EL (cell line): ENCODE measurements at regions not wholly inside any gene's neighbourhood (a gene's known extent, or its start where the extent isn't known, plus 50 kb on each side); places are given as distances from the start of the nearest gene placed in this dataset.
"Not testable (repeated sequence)": the region's sequence is repeated elsewhere in the genome, so short reads cannot be mapped to it uniquely, and the experiment has no call there.

Experiments
- DNase-seq: peaks from one replicate; pipeline ENCODE4 v3.0.0-alpha.2; 2016

DNA sequence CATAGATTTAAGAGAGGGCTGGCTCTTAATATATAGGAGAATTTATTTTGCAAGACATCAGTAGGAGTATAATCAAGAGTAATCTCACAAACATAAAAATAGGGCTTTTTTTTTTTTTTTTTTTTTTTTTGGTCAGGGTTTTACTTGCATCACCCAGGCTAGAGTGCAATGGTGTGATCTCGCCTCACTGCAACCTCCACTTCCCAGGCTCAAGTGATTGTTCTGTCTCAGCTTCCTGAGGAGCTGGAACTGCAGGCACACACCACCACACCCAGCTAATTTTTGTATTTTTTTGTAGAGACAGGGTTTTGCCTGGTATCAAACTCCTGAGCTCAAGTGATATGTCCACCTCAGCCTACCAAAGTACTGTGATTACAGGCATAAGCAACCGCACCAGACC lies 535.3 kb downstream of the CCSER2 start:
- no peak for DNase-seq

DNA sequence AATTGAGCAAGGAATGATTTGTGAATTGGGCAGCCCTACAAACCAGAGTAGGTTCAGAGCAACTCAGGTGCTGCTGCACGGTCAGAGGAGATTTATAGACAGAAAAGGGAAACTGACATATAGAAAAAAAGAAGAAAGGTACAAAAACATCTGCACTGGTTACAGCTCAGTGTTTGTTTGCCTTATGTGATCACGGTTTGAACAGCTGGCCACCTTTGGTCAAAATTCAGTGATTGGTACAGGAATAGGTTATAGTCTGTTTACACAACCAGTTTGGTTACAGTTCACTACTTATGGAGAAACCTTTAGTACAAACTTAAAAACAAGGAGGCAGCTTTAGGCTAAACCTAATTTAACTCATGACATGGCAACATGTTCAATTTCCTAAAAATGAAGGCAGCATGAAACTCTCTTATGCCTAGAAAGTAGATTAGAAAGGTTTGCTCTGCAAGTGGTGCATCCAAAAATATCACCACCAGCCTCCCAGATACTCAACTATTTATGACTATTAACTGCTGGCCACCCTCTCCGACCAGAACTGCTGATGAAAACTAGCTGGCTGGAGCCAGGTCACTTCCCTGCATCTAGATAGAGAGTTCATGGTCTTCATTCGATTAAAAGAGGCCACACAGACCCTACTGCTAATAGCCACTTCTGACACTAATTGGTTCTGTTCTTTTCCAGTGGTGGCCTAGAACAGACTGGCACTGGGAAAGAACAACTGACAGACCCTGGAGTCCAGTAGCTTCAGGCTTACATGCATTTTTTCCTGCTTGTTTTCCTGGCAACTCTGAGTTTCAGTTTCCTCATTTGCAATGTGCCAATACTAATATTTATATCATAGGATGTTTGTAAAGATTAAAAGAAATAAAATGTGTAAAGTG lies 548.0 kb downstream of the CCSER2 start:
- no peak for DNase-seq

DNA sequence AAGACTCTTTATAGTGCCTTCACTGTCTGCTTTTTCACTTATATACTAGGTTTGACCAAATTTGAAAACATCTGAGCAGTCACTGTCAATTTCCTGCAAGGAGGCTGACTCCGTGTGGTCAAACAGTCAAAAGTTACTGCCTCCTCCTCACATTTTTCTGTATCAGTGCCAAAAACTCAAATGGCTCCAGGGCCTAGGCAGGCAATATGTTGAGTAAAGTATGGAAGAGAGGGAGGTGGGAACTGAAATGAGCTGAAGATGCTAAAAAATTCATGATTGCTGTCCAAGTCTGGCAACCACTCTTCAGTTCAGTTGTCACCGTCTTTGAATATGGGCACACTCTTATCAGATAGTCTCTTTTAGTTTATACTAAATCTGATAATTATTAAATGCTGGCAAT lies 551.6 kb downstream of the CCSER2 start:
- DNase-seq, result no peak

DNA sequence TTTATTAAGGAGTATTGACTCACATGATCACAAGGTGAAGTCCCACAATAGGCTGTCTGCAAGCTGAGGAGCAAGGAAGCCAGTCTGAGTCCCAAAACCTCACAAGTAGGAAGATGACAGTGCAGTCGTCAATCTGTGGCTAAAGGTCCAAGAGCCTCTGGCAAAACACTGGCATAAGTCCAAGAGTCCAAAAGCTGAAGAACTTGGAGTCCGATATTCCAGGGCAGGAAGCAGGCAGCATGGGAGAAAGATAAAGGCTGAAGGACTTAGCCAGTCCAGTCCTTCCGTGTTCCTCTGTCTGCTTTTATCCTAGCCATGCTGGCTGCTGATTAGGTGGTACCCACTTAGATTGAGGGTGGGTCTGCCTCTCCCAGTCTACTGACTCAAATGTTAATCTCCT lies 553.3 kb downstream of the CCSER2 start:
- DNase-seq, result not testable (repeated sequence)

GRCh38 chr10:84890706-84891105 lies 562.3 kb downstream of the CCSER2 start:
- no peak for DNase-seq

- no peak for DNase-seq
Measured at GRCh38 chr10:84891631-84892030, 563.2 kb downstream of the CCSER2 start.

GRCh38 chr10:84895541-84895940 lies 567.2 kb downstream of the CCSER2 start:
- no peak for DNase-seq

- no peak for DNase-seq
Measured at GRCh38 chr10:84896909-84897308, 568.5 kb downstream of the CCSER2 start.

GRCh38 chr10:84899268-84899667 lies 570.9 kb downstream of the CCSER2 start:
- no peak for DNase-seq

GRCh38 chr10:84900141-84900540 lies 571.8 kb downstream of the CCSER2 start:
- DNase-seq, result no peak

GRCh38 chr10:84901885-84902284 lies 573.5 kb downstream of the CCSER2 start:
- no peak for DNase-seq

GRCh38 chr10:84902553-84902952 lies 574.2 kb downstream of the CCSER2 start:
- DNase-seq, result no peak

- no peak for DNase-seq
Measured at GRCh38 chr10:84903320-84903719, 574.9 kb downstream of the CCSER2 start.

DNA sequence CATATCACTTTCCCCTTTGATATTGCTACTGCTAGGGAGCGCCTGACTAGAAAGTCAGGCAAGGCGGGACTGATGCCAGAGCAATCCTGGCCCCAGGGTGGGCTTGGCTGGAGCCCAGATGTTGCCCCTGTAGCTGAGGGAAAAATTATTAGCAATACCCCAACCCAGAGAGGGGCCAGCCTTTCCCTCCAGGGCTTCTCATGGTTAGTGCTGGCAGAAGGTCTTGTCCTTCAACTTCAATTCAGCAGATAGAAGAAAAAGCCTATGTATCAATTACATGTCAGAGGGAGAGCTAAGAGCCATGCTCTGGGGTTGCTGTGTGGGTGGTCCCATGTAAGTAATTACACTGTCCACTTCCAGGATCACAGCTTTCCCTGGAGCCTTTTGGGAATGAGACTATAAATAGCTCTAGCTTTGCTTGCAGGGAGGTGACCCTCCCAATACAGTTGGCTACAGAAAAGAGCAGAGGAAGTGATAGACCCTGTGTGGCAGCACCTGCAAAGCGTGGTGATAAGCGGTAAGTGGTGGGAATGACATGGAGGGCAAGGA lies 579.1 kb downstream of the CCSER2 start:
- no peak for DNase-seq

DNA sequence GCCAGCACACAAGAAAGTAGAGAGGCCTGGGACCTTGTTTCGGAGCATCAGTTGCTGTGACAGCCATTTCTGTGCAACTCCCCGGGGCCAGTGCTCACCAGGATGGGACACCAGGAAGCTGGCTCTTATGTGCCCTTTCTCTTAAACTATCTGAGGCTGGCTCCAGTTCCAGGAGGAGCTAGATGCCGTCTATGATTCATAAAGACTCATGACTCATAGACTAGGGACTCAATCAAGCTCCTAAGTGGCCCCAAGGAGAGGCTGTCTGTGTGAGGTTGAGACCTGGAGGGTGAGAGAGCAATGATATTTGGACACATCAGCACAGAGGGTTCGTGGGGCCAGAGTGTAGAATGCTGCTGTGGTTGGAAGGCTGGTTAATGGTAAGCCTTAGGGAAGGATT lies 580.1 kb downstream of the CCSER2 start:
- no peak for DNase-seq

DNA sequence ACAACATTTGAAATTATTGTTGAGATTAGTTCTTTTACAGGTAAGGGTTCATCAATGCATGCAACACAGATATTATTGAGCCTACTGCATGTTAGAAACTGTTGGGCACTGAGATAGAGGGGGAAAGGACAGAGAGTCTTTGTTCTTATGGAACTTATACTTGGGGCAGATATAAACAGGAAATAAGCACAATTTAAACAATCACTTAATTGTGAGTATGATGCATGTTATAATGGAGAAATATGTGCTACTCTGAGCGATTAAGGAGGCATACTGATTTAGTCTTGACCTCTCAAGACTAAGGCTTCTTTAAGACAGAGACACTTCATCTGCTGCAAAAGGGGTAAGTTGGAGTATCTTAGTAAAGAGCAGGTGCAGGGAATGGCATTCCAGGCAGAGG lies 593.3 kb downstream of the CCSER2 start:
- no peak for DNase-seq

GRCh38 chr10:84924131-84924530 lies 595.7 kb downstream of the CCSER2 start:
- no peak for DNase-seq

DNA sequence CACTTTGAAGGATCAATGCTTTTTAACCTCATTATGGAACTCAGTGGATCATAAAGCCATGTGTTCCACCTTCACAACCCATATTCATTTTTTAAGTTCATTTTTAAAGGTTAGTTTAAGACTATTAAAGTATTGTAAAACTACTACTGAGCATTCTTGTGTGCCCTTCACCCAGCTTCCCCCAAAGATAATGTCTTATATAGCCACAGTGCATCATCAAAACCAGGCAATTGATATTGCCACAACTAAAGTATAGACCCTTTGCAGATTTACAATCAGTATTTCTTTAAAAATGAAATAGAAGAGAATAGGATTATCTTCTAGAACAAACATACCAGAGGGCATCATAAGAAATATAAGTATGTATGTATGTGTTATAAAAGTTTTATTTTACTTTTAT lies 597.1 kb downstream of the CCSER2 start:
- no peak for DNase-seq

DNA sequence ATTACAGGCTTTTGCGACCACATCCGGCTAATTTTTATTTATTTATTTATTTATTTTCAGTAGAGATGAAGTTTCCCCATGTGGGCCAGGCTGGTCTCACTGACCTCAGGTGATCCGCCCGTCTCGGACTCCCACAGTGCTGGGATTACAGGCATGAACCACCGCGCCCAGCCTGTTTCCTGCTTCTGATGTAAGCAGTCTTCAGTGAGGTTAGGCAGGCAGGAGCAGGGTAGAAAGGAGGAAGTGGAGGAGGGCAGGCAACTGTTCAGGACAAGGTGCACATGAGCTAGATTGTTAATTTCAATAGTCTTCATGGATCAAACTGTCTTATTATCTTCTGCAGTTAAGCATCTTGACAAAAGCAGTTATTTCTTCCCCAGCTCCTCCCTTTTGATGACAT lies 605.0 kb downstream of the CCSER2 start:
- DNase-seq, result no peak

- DNase-seq, result no peak
Measured at GRCh38 chr10:84935772-84936171, 607.4 kb downstream of the CCSER2 start.

- no peak for DNase-seq
Measured at GRCh38 chr10:84938117-84938905, 609.9 kb downstream of the CCSER2 start.

- DNase-seq, result no peak
Measured at GRCh38 chr10:84943541-84943940, 615.2 kb downstream of the CCSER2 start.

- DNase-seq, result no peak
Measured at GRCh38 chr10:84944187-84944586, 615.8 kb downstream of the CCSER2 start.

DNA sequence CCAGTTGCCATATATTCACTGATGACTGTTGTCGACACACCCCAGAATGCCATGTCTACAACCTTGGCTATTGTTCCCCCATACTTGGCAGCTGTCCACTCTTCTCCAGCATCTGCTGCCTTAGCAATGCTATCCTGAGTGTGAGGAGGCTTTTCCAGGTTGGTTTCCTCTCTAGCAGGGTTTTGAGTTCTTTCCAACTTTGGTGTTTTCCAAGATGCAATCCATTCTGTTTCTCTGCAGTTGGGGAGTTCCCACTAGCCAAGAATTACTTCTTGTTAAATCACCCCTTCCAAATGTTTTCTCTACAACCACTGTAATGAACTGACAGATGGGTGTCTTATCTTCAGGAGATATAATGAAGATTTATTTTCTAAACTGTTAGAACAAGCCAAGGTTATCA lies 617.4 kb downstream of the CCSER2 start:
- no peak for DNase-seq
